ENCODE measurements at regions not wholly inside any gene's neighbourhood (a gene's known extent, or its start where the extent isn't known, plus 50 kb on each side); places are given as distances from the start of the nearest gene placed in this dataset.

DNA sequence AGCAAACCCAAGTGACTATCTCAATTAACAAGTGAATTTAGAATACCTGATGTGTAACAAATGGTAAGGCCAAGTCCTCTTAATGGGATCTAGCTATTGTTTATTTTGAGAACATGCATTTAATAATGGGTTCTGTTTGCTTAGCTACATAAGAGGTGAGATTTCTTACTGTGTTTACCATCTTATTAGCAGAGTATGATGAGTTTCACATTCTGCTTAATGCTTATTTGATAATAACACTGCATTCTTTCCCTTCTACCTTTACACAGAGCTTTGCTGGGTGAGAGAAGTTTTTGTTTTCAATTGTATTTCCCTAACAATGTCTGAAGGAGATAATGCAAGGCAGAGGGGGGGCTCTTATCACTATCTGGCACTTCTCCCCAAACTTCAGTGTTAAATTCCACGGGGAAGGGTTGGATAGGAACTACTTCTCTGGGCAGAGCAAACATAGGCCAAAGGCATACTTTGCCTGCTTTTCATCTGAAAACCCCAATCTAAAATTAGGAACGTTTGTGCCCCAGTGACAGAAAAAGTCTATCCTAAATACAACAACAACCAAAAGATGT lies 129.0 kb upstream of the ATXN7L3B start:
- TF ChIP-seq, protein P1, sequence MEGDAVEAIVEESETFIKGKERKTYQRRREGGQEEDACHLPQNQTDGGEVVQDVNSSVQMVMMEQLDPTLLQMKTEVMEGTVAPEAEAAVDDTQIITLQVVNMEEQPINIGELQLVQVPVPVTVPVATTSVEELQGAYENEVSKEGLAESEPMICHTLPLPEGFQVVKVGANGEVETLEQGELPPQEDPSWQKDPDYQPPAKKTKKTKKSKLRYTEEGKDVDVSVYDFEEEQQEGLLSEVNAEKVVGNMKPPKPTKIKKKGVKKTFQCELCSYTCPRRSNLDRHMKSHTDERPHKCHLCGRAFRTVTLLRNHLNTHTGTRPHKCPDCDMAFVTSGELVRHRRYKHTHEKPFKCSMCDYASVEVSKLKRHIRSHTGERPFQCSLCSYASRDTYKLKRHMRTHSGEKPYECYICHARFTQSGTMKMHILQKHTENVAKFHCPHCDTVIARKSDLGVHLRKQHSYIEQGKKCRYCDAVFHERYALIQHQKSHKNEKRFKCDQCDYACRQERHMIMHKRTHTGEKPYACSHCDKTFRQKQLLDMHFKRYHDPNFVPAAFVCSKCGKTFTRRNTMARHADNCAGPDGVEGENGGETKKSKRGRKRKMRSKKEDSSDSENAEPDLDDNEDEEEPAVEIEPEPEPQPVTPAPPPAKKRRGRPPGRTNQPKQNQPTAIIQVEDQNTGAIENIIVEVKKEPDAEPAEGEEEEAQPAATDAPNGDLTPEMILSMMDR (conservative IDR thresholded peaks at IDR 0.05; ENCODE audit: low read length): no peak
- no peak for TF ChIP-seq EZH2phosphoT487 (IDR thresholded peaks at IDR 0.05; ENCODE audit: borderline replicate concordance)

Data from Loucy (cell line).